Esophagus mucosa (tissue), 1 donor: ENCODE measurements at regions not wholly inside any gene's neighbourhood (a gene's known extent, or its start where the extent isn't known, plus 50 kb on each side); places are given as distances from the start of the nearest gene placed in this dataset.
"Not testable (repeated sequence)": the region's sequence is repeated elsewhere in the genome, so short reads cannot be mapped to it uniquely, and the experiment has no call there.

Source experiments
- ATAC-seq: fragments of 200-7000 bp; cut with Tn5 transposase; one replicate; pipeline ENCODE4 v1.9.1; 2020
- donor health status: DM: yes; HTN: yes; CAD: no.

- no peak for ATAC-seq
Observed at GRCh38 chr16:8452941-8453340, 137.4 kb downstream of the TMEM114 start.

GRCh38 chr16:8436931-8437330 is 153.4 kb downstream of the TMEM114 start:
- ATAC-seq: no peak

GRCh38 chr16:8431783-8432182 is 158.5 kb downstream of the TMEM114 start:
- ATAC-seq: no peak

GRCh38 chr16:8430401-8430800 is 159.9 kb downstream of the TMEM114 start:
- ATAC-seq: no peak

- ATAC-seq: no peak
Observed at GRCh38 chr16:8426569-8426968, 163.7 kb downstream of the TMEM114 start.

- no peak for ATAC-seq
Observed at GRCh38 chr16:8417145-8417544, 173.2 kb downstream of the TMEM114 start.

- no peak for ATAC-seq
Observed at GRCh38 chr16:8408855-8409567, 181.3 kb downstream of the TMEM114 start.

GRCh38 chr16:8407351-8407750 is 183.0 kb downstream of the TMEM114 start:
- no peak for ATAC-seq

- no peak for ATAC-seq
Observed at GRCh38 chr16:8403978-8404749, 186.1 kb downstream of the TMEM114 start.

- no peak for ATAC-seq
Observed at GRCh38 chr16:8402981-8403843, 187.1 kb downstream of the TMEM114 start.

GRCh38 chr16:8400683-8401082 is 189.6 kb downstream of the TMEM114 start:
- ATAC-seq: not testable (repeated sequence)

GRCh38 chr16:8398548-8398947 is 191.8 kb downstream of the TMEM114 start:
- ATAC-seq: no peak

- no peak for ATAC-seq
Observed at GRCh38 chr16:8397223-8397622, 193.1 kb downstream of the TMEM114 start.

GRCh38 chr16:8396463-8396862 is 193.8 kb downstream of the TMEM114 start:
- no peak for ATAC-seq

- no peak for ATAC-seq
Observed at GRCh38 chr16:8391257-8391656, 199.1 kb downstream of the TMEM114 start.

GRCh38 chr16:8388684-8389083 is 201.6 kb downstream of the TMEM114 start:
- ATAC-seq: no peak

- no peak for ATAC-seq
Observed at GRCh38 chr16:8381814-8382213, 208.5 kb downstream of the TMEM114 start.

- no peak for ATAC-seq
Observed at GRCh38 chr16:8380311-8380710, 210.0 kb downstream of the TMEM114 start.

GRCh38 chr16:8377864-8378263 is 212.4 kb downstream of the TMEM114 start:
- no peak for ATAC-seq

GRCh38 chr16:8376858-8377257 is 213.5 kb downstream of the TMEM114 start:
- ATAC-seq: no peak

GRCh38 chr16:8376430-8376829 is 213.9 kb downstream of the TMEM114 start:
- ATAC-seq: no peak

GRCh38 chr16:8375232-8375587 is 215.1 kb downstream of the TMEM114 start:
- ATAC-seq: no peak

- no peak for ATAC-seq
Observed at GRCh38 chr16:8374586-8375231, 215.6 kb downstream of the TMEM114 start.
